ENCODE measurements at regions not wholly inside any gene's neighbourhood (a gene's known extent, or its start where the extent isn't known, plus 50 kb on each side); places are given as distances from the start of the nearest gene placed in this dataset.

GRCh38 chr1:5632224-5632623, 360.0 kb downstream of the NPHP4 start:
- Histone ChIP-seq H3F3A (ENCODE audit: low read length, unreplicated experiment) (no peaks in the 10 kb centered on the region), H3K79me2 (ENCODE audit: low read length) (no peaks in the 10 kb centered on the region), H3K27ac (ENCODE audit: low read length) (no peak overlapping the region), H3K27me3 (ENCODE audit: low read length) (peaks cover 16% of the 10 kb centered on the region; the same call in 1 of the 2 replicates), H3K4me3 (ENCODE audit: low read length) (no peak overlapping the region), H3K4me2 (ENCODE audit: low read length) (no peak overlapping the region), H3K4me1 (ENCODE audit: insufficient read depth, low read length) (no peaks in the 10 kb centered on the region), H3K9me2 (replicated peaks; ENCODE audit: low read length) (no peaks in the 10 kb centered on the region), H4K20me1 (ENCODE audit: low read length) (no peaks in the 10 kb centered on the region), H3K9me3 (ENCODE audit: low read length) (no peaks in the 10 kb centered on the region), H2AFZ (ENCODE audit: low read length) (no peak overlapping the region), H3K36me3 (ENCODE audit: low read depth, low read length) (no peaks in the 10 kb centered on the region), H3K9ac (ENCODE audit: low read length) (no peak overlapping the region)
- ATAC-seq (no peak), DNase-seq (no peak)
- intact Hi-C loops (cut with micrococcal nuclease): no loop called here
- ChIA-PET POLR2A (ENCODE audit: unreplicated experiment) (no interaction called here), CTCF (no interaction called here)
- no peak for TF ChIP-seq EZH2phosphoT487 (IDR thresholded peaks at IDR 0.05; ENCODE audit: borderline replicate concordance, low read length)
- no peak for TF ChIP-seq CTCF (conservative IDR thresholded peaks at IDR 0.05; ENCODE audit: low read depth, low read length)
- no peak for TF ChIP-seq EZH2 (IDR thresholded peaks at IDR 0.05; ENCODE audit: low read length, unreplicated experiment)
- no TSS peak for BruUV-seq (replicated peaks)

GRCh38 chr1:5628416-5628815, 363.8 kb downstream of the NPHP4 start:
- H3K27ac ChIP-seq (ENCODE audit: low read length): no peak overlapping the region
- DNase-seq (no peak), ATAC-seq (no peak)
- ChIA-PET POLR2A (ENCODE audit: unreplicated experiment) (no interaction called here), CTCF (no interaction called here)
- H3F3A ChIP-seq (ENCODE audit: low read length, unreplicated experiment): no peaks in the 10 kb centered on the region
- no TSS peak for BruUV-seq (replicated peaks)
- no peaks in the 10 kb centered on the region for H3K4me1 ChIP-seq (ENCODE audit: insufficient read depth, low read length)
- H3K4me3 ChIP-seq (ENCODE audit: low read length): no peak overlapping the region
- H2AFZ ChIP-seq (ENCODE audit: low read length): no peak overlapping the region
- TF ChIP-seq CTCF (conservative IDR thresholded peaks at IDR 0.05; ENCODE audit: low read depth, low read length) (no peak), EZH2phosphoT487 (IDR thresholded peaks at IDR 0.05; ENCODE audit: borderline replicate concordance, low read length) (no peak), EZH2 (IDR thresholded peaks at IDR 0.05; ENCODE audit: low read length, unreplicated experiment) (no peak)
- no peaks in the 10 kb centered on the region for H3K36me3 ChIP-seq (ENCODE audit: low read depth, low read length)
- no peak overlapping the region for H3K9ac ChIP-seq (ENCODE audit: low read length)
- H4K20me1 ChIP-seq (ENCODE audit: low read length): no peaks in the 10 kb centered on the region
- no peak overlapping the region for H3K4me2 ChIP-seq (ENCODE audit: low read length)
- no peaks in the 10 kb centered on the region for H3K9me3 ChIP-seq (ENCODE audit: low read length)
- no peaks in the 10 kb centered on the region for H3K9me2 ChIP-seq (replicated peaks; ENCODE audit: low read length)
- H3K27me3 ChIP-seq (ENCODE audit: low read length): peaks cover 29% of the 10 kb centered on the region
- no peaks in the 10 kb centered on the region for H3K79me2 ChIP-seq (ENCODE audit: low read length)
- intact Hi-C loops (cut with micrococcal nuclease): no loop called here

- Histone ChIP-seq H3K9me2 (replicated peaks; ENCODE audit: low read length) (no peaks in the 10 kb centered on the region), H3K9ac (ENCODE audit: low read length) (no peak overlapping the region), H3K36me3 (ENCODE audit: low read depth, low read length) (no peaks in the 10 kb centered on the region), H3K9me3 (ENCODE audit: low read length) (no peaks in the 10 kb centered on the region), H3K27ac (ENCODE audit: low read length) (no peak overlapping the region), H4K20me1 (ENCODE audit: low read length) (no peaks in the 10 kb centered on the region), H3K4me2 (ENCODE audit: low read length) (no peak overlapping the region), H3F3A (ENCODE audit: low read length, unreplicated experiment) (no peaks in the 10 kb centered on the region), H3K4me1 (ENCODE audit: insufficient read depth, low read length) (no peaks in the 10 kb centered on the region), H3K79me2 (ENCODE audit: low read length) (no peaks in the 10 kb centered on the region), H3K27me3 (ENCODE audit: low read length) (peaks cover 65% of the 10 kb centered on the region), H3K4me3 (ENCODE audit: low read length) (no peak overlapping the region), H2AFZ (ENCODE audit: low read length) (no peak overlapping the region)
- ATAC-seq (no peak), DNase-seq (no peak)
- intact Hi-C loops (cut with micrococcal nuclease): no loop called here
- CTCF ChIA-PET: no interaction called here
- BruUV-seq (replicated peaks): no TSS peak
- TF ChIP-seq EZH2phosphoT487 (IDR thresholded peaks at IDR 0.05; ENCODE audit: borderline replicate concordance, low read length): no peak
- TF ChIP-seq EZH2 (IDR thresholded peaks at IDR 0.05; ENCODE audit: low read length, unreplicated experiment): no peak
- no peak for TF ChIP-seq CTCF (conservative IDR thresholded peaks at IDR 0.05; ENCODE audit: low read depth, low read length)
- POLR2A ChIA-PET (ENCODE audit: unreplicated experiment): no interaction called here
Observed at GRCh38 chr1:5623399-5623798, 368.8 kb downstream of the NPHP4 start.
